ENCODE measurements at regions not wholly inside any gene's neighbourhood (a gene's known extent, or its start where the extent isn't known, plus 50 kb on each side); places are given as distances from the start of the nearest gene placed in this dataset.

DNA sequence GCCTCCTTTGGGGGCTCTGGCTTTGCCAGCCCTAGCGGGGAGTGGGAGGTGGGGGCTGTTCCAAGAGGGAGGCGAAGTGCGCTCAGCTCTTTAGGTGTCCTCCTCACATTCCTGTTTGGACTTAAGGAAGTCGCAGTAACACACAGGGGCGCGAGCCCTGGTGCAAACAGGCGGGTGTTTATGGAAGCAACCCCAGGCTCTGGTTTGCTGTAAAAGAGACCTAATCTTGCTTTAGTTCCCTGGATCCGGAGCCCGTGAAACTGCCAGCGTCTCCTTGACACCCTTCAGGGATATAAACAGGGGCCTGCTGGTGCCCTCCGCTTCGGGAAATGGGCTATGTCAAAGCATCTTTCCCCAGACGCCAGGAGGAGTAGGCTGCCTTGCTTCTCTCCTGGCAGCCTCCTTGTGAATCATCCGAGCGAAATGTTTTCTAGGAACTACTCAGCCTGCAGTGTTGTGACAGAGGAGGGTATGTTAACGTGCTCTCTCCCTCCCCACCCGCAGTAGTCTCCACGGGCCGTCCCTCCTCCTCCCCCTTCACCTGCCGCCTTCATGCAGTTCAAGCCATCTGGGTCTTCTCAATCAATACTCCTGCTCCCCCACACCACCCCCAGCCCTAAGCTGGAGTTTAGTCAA is 168.0 kb upstream of the LRFN2 start:
- TF ChIP-seq, protein P1, sequence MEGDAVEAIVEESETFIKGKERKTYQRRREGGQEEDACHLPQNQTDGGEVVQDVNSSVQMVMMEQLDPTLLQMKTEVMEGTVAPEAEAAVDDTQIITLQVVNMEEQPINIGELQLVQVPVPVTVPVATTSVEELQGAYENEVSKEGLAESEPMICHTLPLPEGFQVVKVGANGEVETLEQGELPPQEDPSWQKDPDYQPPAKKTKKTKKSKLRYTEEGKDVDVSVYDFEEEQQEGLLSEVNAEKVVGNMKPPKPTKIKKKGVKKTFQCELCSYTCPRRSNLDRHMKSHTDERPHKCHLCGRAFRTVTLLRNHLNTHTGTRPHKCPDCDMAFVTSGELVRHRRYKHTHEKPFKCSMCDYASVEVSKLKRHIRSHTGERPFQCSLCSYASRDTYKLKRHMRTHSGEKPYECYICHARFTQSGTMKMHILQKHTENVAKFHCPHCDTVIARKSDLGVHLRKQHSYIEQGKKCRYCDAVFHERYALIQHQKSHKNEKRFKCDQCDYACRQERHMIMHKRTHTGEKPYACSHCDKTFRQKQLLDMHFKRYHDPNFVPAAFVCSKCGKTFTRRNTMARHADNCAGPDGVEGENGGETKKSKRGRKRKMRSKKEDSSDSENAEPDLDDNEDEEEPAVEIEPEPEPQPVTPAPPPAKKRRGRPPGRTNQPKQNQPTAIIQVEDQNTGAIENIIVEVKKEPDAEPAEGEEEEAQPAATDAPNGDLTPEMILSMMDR (conservative IDR thresholded peaks at IDR 0.05 in 1 of 2, IDR thresholded peaks at IDR 0.05 in 1 of 2; ENCODE audit: low read depth in 1 of 2, low read length in 2 of 2) = peak in 1 of 2 donors; percentile 14
- no peak for TF ChIP-seq EZH2 (IDR thresholded peaks at IDR 0.05; ENCODE audit: low read length, missing control alignments)

All from fibroblast of lung (primary cell).